ENCODE measurements at regions not wholly inside any gene's neighbourhood (a gene's known extent, or its start where the extent isn't known, plus 50 kb on each side); places are given as distances from the start of the nearest gene placed in this dataset.

GRCh38 chr18:67728364-67728763 is 211.8 kb upstream of the DSEL start:
- no peaks in the 10 kb centered on the region for H3K27me3 Mint-ChIP-seq
- ATAC-seq (replicated peaks) (no peak), DNase-seq (no peak)
- H3K4me3 Mint-ChIP-seq = no peak overlapping the region
- peaks cover 2 to 3% of the 10 kb centered on the region in 2 donors for H3K9me3 Mint-ChIP-seq
- no peaks in the 10 kb centered on the region for H3K36me3 Mint-ChIP-seq
- no peaks in the 10 kb centered on the region for H3K4me1 Mint-ChIP-seq
- H3K27ac Mint-ChIP-seq = no peak overlapping the region

GRCh38 chr18:67726882-67727281 is 210.4 kb upstream of the DSEL start:
- Mint-ChIP-seq H3K9me3 (peaks cover 2 to 3% of the 10 kb centered on the region in 2 donors), H3K27me3 (no peaks in the 10 kb centered on the region)
- no peak for ATAC-seq (replicated peaks)

GRCh38 chr18:67717800-67718199 is 201.3 kb upstream of the DSEL start:
- DNase-seq (no peak), ATAC-seq (replicated peaks) (no peak)
- Mint-ChIP-seq H3K36me3 (no peaks in the 10 kb centered on the region), H3K4me3 (no peak overlapping the region), H3K9me3 (peaks cover 0 to 3% of the 10 kb centered on the region in 2 donors), H3K27ac (no peak overlapping the region), H3K4me1 (no peaks in the 10 kb centered on the region), H3K27me3 (no peaks in the 10 kb centered on the region)

More at GRCh38 chr18:67726882-67727281, 210.4 kb upstream of the DSEL start:
- H3K4me1 Mint-ChIP-seq = no peaks in the 10 kb centered on the region
- no peak overlapping the region for H3K4me3 Mint-ChIP-seq
- no peaks in the 10 kb centered on the region for H3K36me3 Mint-ChIP-seq
- no peak for DNase-seq
- H3K27ac Mint-ChIP-seq = no peak overlapping the region

- no peaks in the 10 kb centered on the region for H3K36me3 Mint-ChIP-seq
- H3K4me1 Mint-ChIP-seq = no peaks in the 10 kb centered on the region
- no peak for ATAC-seq (replicated peaks)
- H3K4me3 Mint-ChIP-seq = no peak overlapping the region
- no peaks in the 10 kb centered on the region for H3K9me3 Mint-ChIP-seq
- DNase-seq = no peak
- H3K27ac Mint-ChIP-seq = no peak overlapping the region
- H3K27me3 Mint-ChIP-seq = no peaks in the 10 kb centered on the region
Observed at GRCh38 chr18:67715567-67715966, 199.0 kb upstream of the DSEL start.

- Mint-ChIP-seq H3K36me3 (no peaks in the 10 kb centered on the region), H3K27me3 (no peaks in the 10 kb centered on the region), H3K4me1 (no peaks in the 10 kb centered on the region), H3K9me3 (no peaks in the 10 kb centered on the region), H3K4me3 (no peak overlapping the region), H3K27ac (no peak overlapping the region)
- ATAC-seq (replicated peaks) = peak; percentile 38 to 45
- no peak for DNase-seq
Observed at GRCh38 chr18:67710639-67711038, 194.1 kb upstream of the DSEL start.

GRCh38 chr18:67705748-67706147 is 189.2 kb upstream of the DSEL start:
- ATAC-seq (replicated peaks) (no peak), DNase-seq (no peak)
- H3K4me3 Mint-ChIP-seq = no peak overlapping the region
- H3K36me3 Mint-ChIP-seq = no peaks in the 10 kb centered on the region
- H3K27ac Mint-ChIP-seq = no peak overlapping the region
- H3K9me3 Mint-ChIP-seq = peaks cover 0 to 2% of the 10 kb centered on the region in 2 donors
- H3K4me1 Mint-ChIP-seq = no peaks in the 10 kb centered on the region
- no peaks in the 10 kb centered on the region for H3K27me3 Mint-ChIP-seq

- DNase-seq = no peak
- Mint-ChIP-seq H3K4me3 (no peak overlapping the region), H3K36me3 (no peaks in the 10 kb centered on the region), H3K4me1 (no peaks in the 10 kb centered on the region), H3K27me3 (no peaks in the 10 kb centered on the region), H3K27ac (no peak overlapping the region), H3K9me3 (peaks cover 2 to 4% of the 10 kb centered on the region in 2 donors)
- ATAC-seq (replicated peaks) = no peak
Observed at GRCh38 chr18:67695684-67696083, 179.2 kb upstream of the DSEL start.

GRCh38 chr18:67694787-67695186 is 178.3 kb upstream of the DSEL start:
- no peak overlapping the region for H3K4me3 Mint-ChIP-seq
- H3K9me3 Mint-ChIP-seq = peaks cover 2 to 4% of the 10 kb centered on the region in 2 donors
- H3K36me3 Mint-ChIP-seq = no peaks in the 10 kb centered on the region
- ATAC-seq (replicated peaks) (no peak), DNase-seq (no peak)
- H3K27me3 Mint-ChIP-seq = no peaks in the 10 kb centered on the region
- no peak overlapping the region for H3K27ac Mint-ChIP-seq
- no peaks in the 10 kb centered on the region for H3K4me1 Mint-ChIP-seq

GRCh38 chr18:67692811-67693210 is 176.3 kb upstream of the DSEL start:
- Mint-ChIP-seq H3K4me3 (no peak overlapping the region), H3K9me3 (peaks cover 2 to 4% of the 10 kb centered on the region in 2 donors), H3K4me1 (no peaks in the 10 kb centered on the region), H3K27ac (no peak overlapping the region), H3K27me3 (no peaks in the 10 kb centered on the region), H3K36me3 (no peaks in the 10 kb centered on the region)
- DNase-seq (no peak), ATAC-seq (replicated peaks) (no peak)

- DNase-seq (no peak), ATAC-seq (replicated peaks) (no peak)
- Mint-ChIP-seq H3K4me1 (no peaks in the 10 kb centered on the region), H3K36me3 (no peaks in the 10 kb centered on the region), H3K4me3 (no peak overlapping the region), H3K27ac (no peak overlapping the region), H3K27me3 (no peaks in the 10 kb centered on the region), H3K9me3 (peaks cover 0 to 1% of the 10 kb centered on the region in 2 donors)
Observed at GRCh38 chr18:67682516-67682915, 166.0 kb upstream of the DSEL start.

- no peak overlapping the region for H3K27ac Mint-ChIP-seq
- H3K4me3 Mint-ChIP-seq = no peak overlapping the region
- no peak for DNase-seq
- H3K4me1 Mint-ChIP-seq = no peaks in the 10 kb centered on the region
- ATAC-seq (replicated peaks) = no peak
- H3K9me3 Mint-ChIP-seq = peaks cover 0 to 1% of the 10 kb centered on the region in 2 donors
- H3K27me3 Mint-ChIP-seq = no peaks in the 10 kb centered on the region
- no peaks in the 10 kb centered on the region for H3K36me3 Mint-ChIP-seq
Observed at GRCh38 chr18:67677489-67677888, 161.0 kb upstream of the DSEL start.

- Mint-ChIP-seq H3K27ac (no peak overlapping the region), H3K36me3 (no peaks in the 10 kb centered on the region), H3K4me3 (no peak overlapping the region), H3K4me1 (no peaks in the 10 kb centered on the region), H3K27me3 (no peaks in the 10 kb centered on the region), H3K9me3 (no peaks in the 10 kb centered on the region)
- no peak for DNase-seq
- no peak for ATAC-seq (replicated peaks)
Observed at GRCh38 chr18:67672716-67673115, 156.2 kb upstream of the DSEL start.

GRCh38 chr18:67672155-67672554 is 155.6 kb upstream of the DSEL start:
- H3K36me3 Mint-ChIP-seq = no peaks in the 10 kb centered on the region
- H3K4me3 Mint-ChIP-seq = no peak overlapping the region
- no peaks in the 10 kb centered on the region for H3K4me1 Mint-ChIP-seq
- ATAC-seq (replicated peaks) (no peak), DNase-seq (no peak)
- no peaks in the 10 kb centered on the region for H3K27me3 Mint-ChIP-seq
- H3K27ac Mint-ChIP-seq = no peak overlapping the region
- no peaks in the 10 kb centered on the region for H3K9me3 Mint-ChIP-seq

- Mint-ChIP-seq H3K27ac (no peak overlapping the region), H3K4me1 (no peaks in the 10 kb centered on the region), H3K9me3 (no peaks in the 10 kb centered on the region), H3K4me3 (no peak overlapping the region), H3K27me3 (no peaks in the 10 kb centered on the region), H3K36me3 (no peaks in the 10 kb centered on the region)
- no peak for DNase-seq
- no peak for ATAC-seq (replicated peaks)
Observed at GRCh38 chr18:67670024-67670543, 153.6 kb upstream of the DSEL start.

- no peak for ATAC-seq (replicated peaks)
Observed at GRCh38 chr18:67665266-67665665, 148.7 kb upstream of the DSEL start.

GRCh38 chr18:67662996-67663395 is 146.5 kb upstream of the DSEL start:
- Mint-ChIP-seq H3K27ac (no peak overlapping the region), H3K27me3 (no peaks in the 10 kb centered on the region), H3K9me3 (peaks cover 0 to 2% of the 10 kb centered on the region in 2 donors), H3K36me3 (no peaks in the 10 kb centered on the region), H3K4me1 (no peaks in the 10 kb centered on the region), H3K4me3 (no peak overlapping the region)
- no peak for DNase-seq
- ATAC-seq (replicated peaks) = no peak

More at GRCh38 chr18:67665266-67665665, 148.7 kb upstream of the DSEL start:
- Mint-ChIP-seq H3K4me1 (no peaks in the 10 kb centered on the region), H3K36me3 (no peaks in the 10 kb centered on the region), H3K4me3 (no peak overlapping the region), H3K27me3 (no peaks in the 10 kb centered on the region), H3K9me3 (no peaks in the 10 kb centered on the region), H3K27ac (no peak overlapping the region)
- DNase-seq = no peak
